Mammary epithelial cell (primary cell): ENCODE measurements at regions not wholly inside any gene's neighbourhood (a gene's known extent, or its start where the extent isn't known, plus 50 kb on each side); places are given as distances from the start of the nearest gene placed in this dataset.
"Not testable (repeated sequence)": the region's sequence is repeated elsewhere in the genome, so short reads cannot be mapped to it uniquely, and the experiment has no call there.

ENCODE experiments used
- CTCF ChIP-seq, 2 donors: IDR thresholded peaks in 1 of 2; conservative IDR thresholded peaks in 1 of 2; 2 replicates each; pipeline ENCODE4 v1.5.1; 2011 to 2012; ENCODE audit warnings: inconsistent platforms in 2 of 2, low read length in 2 of 2, mild to moderate bottlenecking in 2 of 2, control low read depth in 1 of 2, low read depth in 1 of 2; ENCODE audit not compliant: insufficient read depth in 1 of 2; ENCODE audit errors: extremely low read depth in 1 of 2
- EZH2 ChIP-seq: IDR thresholded peaks from 2 replicates; pipeline ENCODE4 v1.6.1; 2012; ENCODE audit warnings: low read length, inconsistent platforms, borderline replicate concordance

- TF ChIP-seq CTCF (conservative IDR thresholded peaks at IDR 0.05 in 1 of 2, IDR thresholded peaks at IDR 0.05 in 1 of 2; ENCODE audit: extremely low read depth in 1 of 2, insufficient read depth in 1 of 2, low read depth in 1 of 2, low read length in 2 of 2); EZH2: not testable (repeated sequence)
Measured at GRCh38 chr20:60790339-60790738, 461.7 kb upstream of the CDH4 start.
